MM.1S (cell line): ENCODE measurements at regions not wholly inside any gene's neighbourhood (a gene's known extent, or its start where the extent isn't known, plus 50 kb on each side); places are given as distances from the start of the nearest gene placed in this dataset.

Source experiments
- DNase-seq: peaks from one replicate; pipeline ENCODE4 v3.0.0-alpha.2; 2015
- H2AFZ ChIP-seq: fragments of 300-600 bp; sonication (generic); 2 replicates; pipeline ENCODE4 v1.6.0; 2016; ENCODE audit warnings: antibody characterized with exemption, low read length
- H3F3A ChIP-seq: fragments of 300-600 bp; sonication (generic); 2 replicates; pipeline ENCODE4 v1.6.1; 2016; ENCODE audit warnings: mild to moderate bottlenecking, antibody characterized with exemption, low read length, moderate library complexity, mixed read lengths; ENCODE audit not compliant: insufficient read depth
- H3K27ac ChIP-seq: fragments of 300-600 bp; sonication (generic); 2 replicates; pipeline ENCODE4 v1.5.1; 2016; ENCODE audit warnings: mild to moderate bottlenecking, low read length
- H3K27me3 ChIP-seq: fragments of 300-600 bp; sonication (generic); replicated peaks from 2 replicates; pipeline ENCODE4 v1.6.0; 2016; ENCODE audit warnings: low read length; ENCODE audit not compliant: insufficient read depth
- H3K36me3 ChIP-seq: fragments of 300-600 bp; sonication (generic); replicated peaks from 2 replicates; pipeline ENCODE4 v1.6.1; 2016; ENCODE audit warnings: mild to moderate bottlenecking, low read length, mixed read lengths; ENCODE audit not compliant: insufficient read depth
- H3K4me1 ChIP-seq: fragments of 300-600 bp; sonication (generic); 2 replicates; pipeline ENCODE4 v1.6.1; 2016; ENCODE audit warnings: low read length, mixed read lengths
- H3K4me2 ChIP-seq: fragments of 300-600 bp; sonication (generic); 2 replicates; pipeline ENCODE4 v1.6.0; 2016; ENCODE audit warnings: low read depth, low read length
- H3K4me3 ChIP-seq: fragments of 300-600 bp; sonication (generic); 2 replicates; pipeline ENCODE4 v1.5.1; 2016; ENCODE audit warnings: low read length, mixed read lengths
- H3K79me2 ChIP-seq: fragments of 300-600 bp; sonication (generic); 2 replicates; pipeline ENCODE4 v1.6.1; 2016; ENCODE audit warnings: mixed run types, low read length, mixed read lengths
- H3K9ac ChIP-seq: fragments of 300-600 bp; sonication (generic); 2 replicates; pipeline ENCODE4 v1.6.1; 2016; ENCODE audit warnings: low read length, mixed read lengths
- H3K9me2 ChIP-seq: fragments of 300-600 bp; sonication (generic); replicated peaks from 2 replicates; pipeline ENCODE4 v1.6.1; 2016; ENCODE audit warnings: mild to moderate bottlenecking, low read length, mixed read lengths; ENCODE audit not compliant: insufficient read depth
- H3K9me3 ChIP-seq: fragments of 300-600 bp; sonication (generic); replicated peaks from 2 replicates; pipeline ENCODE4 v1.6.1; 2016; ENCODE audit warnings: mild to moderate bottlenecking, low read length, mixed read lengths; ENCODE audit not compliant: insufficient read depth
- H4K20me1 ChIP-seq: fragments of 300-600 bp; sonication (generic); 2 replicates; pipeline ENCODE4 v1.6.1; 2016; ENCODE audit warnings: mild to moderate bottlenecking, low read length, moderate library complexity, mixed read lengths; ENCODE audit not compliant: insufficient read depth
- EZH2 ChIP-seq: fragments of 300-600 bp; sonication (generic); optimal IDR thresholded peaks from 2 replicates; pipeline ENCODE3; 2017; ENCODE audit warnings: low read depth, mild to moderate bottlenecking, antibody characterized with exemption, low read length, mixed read lengths
- EZH2phosphoT487 ChIP-seq: fragments of 300-600 bp; sonication (generic); IDR thresholded peaks from 2 replicates; pipeline ENCODE4 v1.6.1; 2018; ENCODE audit warnings: antibody characterized with exemption, low read length
- TF ChIP-seq, protein P1 (sequence below): fragments of 300-600 bp; sonication (generic); IDR thresholded peaks from 2 replicates; pipeline ENCODE4 v1.5.1; 2016; ENCODE audit warnings: antibody characterized with exemption, low read length, mixed read lengths

DNA sequence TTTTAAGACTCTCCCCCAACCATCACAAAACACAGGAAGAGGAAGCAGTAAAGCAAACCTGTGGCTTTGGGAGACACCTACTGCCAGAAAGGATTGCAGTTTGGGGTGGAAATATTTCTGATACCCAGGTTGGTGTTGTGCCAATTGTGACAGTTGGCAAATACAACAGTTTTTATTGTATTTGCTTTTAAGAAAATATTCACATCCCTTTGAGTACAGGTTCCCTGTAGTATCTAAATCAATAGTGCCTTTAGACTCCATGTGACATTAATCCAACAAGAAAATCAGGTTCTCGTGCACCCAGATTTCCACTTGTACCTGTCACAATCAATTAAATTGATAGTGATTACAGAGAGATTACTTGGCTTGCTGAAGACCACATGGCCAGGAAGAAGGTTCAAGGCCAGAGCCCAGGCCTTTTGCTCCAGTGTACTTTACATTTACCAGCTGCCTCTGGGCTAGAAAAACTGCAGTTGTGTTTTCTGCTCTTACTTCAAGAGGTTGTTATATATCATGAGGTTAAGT is 361.2 kb downstream of the ATP23 start:
- H3K9me3 ChIP-seq: no peaks in the 10 kb centered on the region
- no peak for DNase-seq
- no peak overlapping the region for H3K9ac ChIP-seq
- no peaks in the 10 kb centered on the region for H3K9me2 ChIP-seq
- no peak for TF ChIP-seq EZH2phosphoT487
- TF ChIP-seq, protein P1, sequence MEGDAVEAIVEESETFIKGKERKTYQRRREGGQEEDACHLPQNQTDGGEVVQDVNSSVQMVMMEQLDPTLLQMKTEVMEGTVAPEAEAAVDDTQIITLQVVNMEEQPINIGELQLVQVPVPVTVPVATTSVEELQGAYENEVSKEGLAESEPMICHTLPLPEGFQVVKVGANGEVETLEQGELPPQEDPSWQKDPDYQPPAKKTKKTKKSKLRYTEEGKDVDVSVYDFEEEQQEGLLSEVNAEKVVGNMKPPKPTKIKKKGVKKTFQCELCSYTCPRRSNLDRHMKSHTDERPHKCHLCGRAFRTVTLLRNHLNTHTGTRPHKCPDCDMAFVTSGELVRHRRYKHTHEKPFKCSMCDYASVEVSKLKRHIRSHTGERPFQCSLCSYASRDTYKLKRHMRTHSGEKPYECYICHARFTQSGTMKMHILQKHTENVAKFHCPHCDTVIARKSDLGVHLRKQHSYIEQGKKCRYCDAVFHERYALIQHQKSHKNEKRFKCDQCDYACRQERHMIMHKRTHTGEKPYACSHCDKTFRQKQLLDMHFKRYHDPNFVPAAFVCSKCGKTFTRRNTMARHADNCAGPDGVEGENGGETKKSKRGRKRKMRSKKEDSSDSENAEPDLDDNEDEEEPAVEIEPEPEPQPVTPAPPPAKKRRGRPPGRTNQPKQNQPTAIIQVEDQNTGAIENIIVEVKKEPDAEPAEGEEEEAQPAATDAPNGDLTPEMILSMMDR: no peak
- no peak for TF ChIP-seq EZH2
- H3K4me3 ChIP-seq: no peak overlapping the region
- no peaks in the 10 kb centered on the region for H3K27me3 ChIP-seq
- H3K27ac ChIP-seq: no peak overlapping the region
- no peaks in the 10 kb centered on the region for H3F3A ChIP-seq
- H4K20me1 ChIP-seq: no peaks in the 10 kb centered on the region
- no peaks in the 10 kb centered on the region for H3K79me2 ChIP-seq
- no peaks in the 10 kb centered on the region for H3K36me3 ChIP-seq
- no peak overlapping the region for H3K4me2 ChIP-seq
- no peak overlapping the region for H2AFZ ChIP-seq
- no peaks in the 10 kb centered on the region for H3K4me1 ChIP-seq

DNA sequence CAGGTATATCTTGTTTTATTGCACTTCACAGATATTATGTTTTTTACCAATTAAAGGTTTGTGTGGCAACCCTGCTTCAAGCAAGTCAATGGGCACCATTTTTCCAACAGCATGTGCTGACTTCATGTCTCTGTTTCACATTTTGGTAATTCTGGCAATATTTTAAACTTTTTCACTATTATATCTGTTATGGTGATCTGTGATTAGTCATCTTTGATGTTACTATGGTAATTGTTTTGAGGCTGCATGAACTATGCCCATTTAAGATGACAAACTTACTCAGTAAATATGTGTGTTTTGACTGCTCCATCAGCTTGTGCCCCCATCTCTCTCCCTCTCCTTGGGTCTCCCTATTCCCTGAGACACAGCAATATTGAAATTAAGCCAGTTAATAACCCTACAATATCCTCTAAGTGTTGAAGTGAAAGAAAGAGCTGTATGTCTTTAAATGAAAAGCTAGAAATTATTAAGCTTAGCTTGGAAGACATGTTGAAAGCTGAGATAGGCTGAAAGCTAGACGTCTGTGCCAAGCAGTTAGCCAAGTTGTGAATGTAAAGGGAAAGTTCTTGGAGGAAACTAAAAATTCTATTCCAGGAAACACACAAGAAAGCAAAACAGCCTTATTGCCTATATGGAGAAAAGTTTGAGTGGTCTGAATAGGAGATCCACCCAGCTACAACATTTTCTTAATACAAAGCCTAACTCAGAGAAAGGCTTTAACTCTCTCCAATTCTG is 365.1 kb downstream of the ATP23 start:
- H4K20me1 ChIP-seq: no peaks in the 10 kb centered on the region
- H3F3A ChIP-seq: no peaks in the 10 kb centered on the region
- H3K9ac ChIP-seq: no peak overlapping the region
- TF ChIP-seq EZH2phosphoT487 (no peak), EZH2 (no peak)
- TF ChIP-seq, protein P1: no peak
- DNase-seq: no peak
- no peaks in the 10 kb centered on the region for H3K9me2 ChIP-seq
- H3K27ac ChIP-seq: no peak overlapping the region
- H3K36me3 ChIP-seq: no peaks in the 10 kb centered on the region
- no peaks in the 10 kb centered on the region for H3K4me1 ChIP-seq
- H2AFZ ChIP-seq: no peak overlapping the region
- H3K9me3 ChIP-seq: no peaks in the 10 kb centered on the region
- H3K79me2 ChIP-seq: no peaks in the 10 kb centered on the region
- H3K4me3 ChIP-seq: no peak overlapping the region
- no peak overlapping the region for H3K4me2 ChIP-seq
- H3K27me3 ChIP-seq: no peaks in the 10 kb centered on the region

DNA sequence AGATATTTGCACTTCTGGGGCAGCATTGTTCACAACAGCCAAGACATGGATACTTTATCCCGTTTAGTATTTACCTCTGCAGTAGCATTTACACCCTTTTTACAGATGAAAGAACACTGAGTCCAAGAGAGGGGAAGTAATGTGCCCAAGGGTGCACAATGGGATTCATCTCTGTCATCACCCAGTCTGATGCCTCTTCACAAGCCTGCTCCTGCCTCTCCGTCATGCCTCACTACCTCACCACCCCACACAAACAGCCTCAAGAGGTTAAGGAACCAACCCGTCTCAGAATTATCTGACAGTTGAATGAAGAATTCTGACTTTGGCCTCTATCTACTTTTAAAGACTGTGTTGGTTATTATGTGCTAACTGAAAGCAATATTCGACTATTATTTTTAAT is 368.4 kb downstream of the ATP23 start:
- TF ChIP-seq EZH2: no peak
- TF ChIP-seq EZH2phosphoT487: no peak
- TF ChIP-seq, protein P1: no peak

More for the DNA sequence above, 368.4 kb downstream of the ATP23 start:
- H3K9ac ChIP-seq: no peak overlapping the region
- H3K4me3 ChIP-seq: no peak overlapping the region
- no peaks in the 10 kb centered on the region for H3F3A ChIP-seq
- no peaks in the 10 kb centered on the region for H3K9me2 ChIP-seq
- H3K27ac ChIP-seq: no peak overlapping the region
- H3K4me1 ChIP-seq: no peaks in the 10 kb centered on the region
- H2AFZ ChIP-seq: no peak overlapping the region
- no peaks in the 10 kb centered on the region for H3K27me3 ChIP-seq
- no peak overlapping the region for H3K4me2 ChIP-seq
- DNase-seq: no peak
- no peaks in the 10 kb centered on the region for H3K79me2 ChIP-seq
- H3K36me3 ChIP-seq: no peaks in the 10 kb centered on the region
- no peaks in the 10 kb centered on the region for H3K9me3 ChIP-seq
- no peaks in the 10 kb centered on the region for H4K20me1 ChIP-seq
